ENCODE measurements at regions not wholly inside any gene's neighbourhood (a gene's known extent, or its start where the extent isn't known, plus 50 kb on each side); places are given as distances from the start of the nearest gene placed in this dataset.
A peak's percentile ranks its signal among the peaks of the same experiment; 100 is the strongest.

GRCh38 chr7:131945957-131946544, 389.6 kb upstream of the PODXL start:
- ChIA-PET CTCF (interaction anchor here (1.0 to 1.2 kb wide), 2 partner anchors 87 to 224 kb away, joined by 3 to 4 read pairs; no protein-coding TSS in a partner anchor), POLR2A (ENCODE audit: low non-redundant PET) (no interaction called here)
- Histone ChIP-seq H3K4me1 (ENCODE audit: insufficient read depth, low read length, poor library complexity, severe bottlenecking) (no peaks in the 10 kb centered on the region), H3K9me3 (ENCODE audit: low read depth, low read length, poor library complexity, severe bottlenecking) (no peaks in the 10 kb centered on the region), H3K27me3 (replicated peaks; ENCODE audit: insufficient read depth, low read depth, low read length, poor library complexity) (peaks cover 7% of the 10 kb centered on the region), H3K36me3 (ENCODE audit: insufficient read depth, low read length, poor library complexity, severe bottlenecking) (no peaks in the 10 kb centered on the region), H3K4me3 (ENCODE audit: low read depth, low read length, poor library complexity, severe bottlenecking) (no peak overlapping the region), H3K27ac (ENCODE audit: low read depth, low read length, poor library complexity, severe bottlenecking) (no peak overlapping the region)
- intact Hi-C loops (cut with micrococcal nuclease; ENCODE audit: unreplicated experiment) = loop anchor here (1.0 to 10.0 kb wide), 6 partner anchors 87 to 635 kb away; no protein-coding TSS in a partner anchor
- BruUV-seq (replicated peaks) = no TSS peak
- DNase-seq (ENCODE audit: low spot score) = no peak
- no peak for TF ChIP-seq EZH2 (IDR thresholded peaks at IDR 0.05; ENCODE audit: borderline replicate concordance, low read depth, low read length, poor library complexity, severe bottlenecking)
- TF ChIP-seq, protein P1, sequence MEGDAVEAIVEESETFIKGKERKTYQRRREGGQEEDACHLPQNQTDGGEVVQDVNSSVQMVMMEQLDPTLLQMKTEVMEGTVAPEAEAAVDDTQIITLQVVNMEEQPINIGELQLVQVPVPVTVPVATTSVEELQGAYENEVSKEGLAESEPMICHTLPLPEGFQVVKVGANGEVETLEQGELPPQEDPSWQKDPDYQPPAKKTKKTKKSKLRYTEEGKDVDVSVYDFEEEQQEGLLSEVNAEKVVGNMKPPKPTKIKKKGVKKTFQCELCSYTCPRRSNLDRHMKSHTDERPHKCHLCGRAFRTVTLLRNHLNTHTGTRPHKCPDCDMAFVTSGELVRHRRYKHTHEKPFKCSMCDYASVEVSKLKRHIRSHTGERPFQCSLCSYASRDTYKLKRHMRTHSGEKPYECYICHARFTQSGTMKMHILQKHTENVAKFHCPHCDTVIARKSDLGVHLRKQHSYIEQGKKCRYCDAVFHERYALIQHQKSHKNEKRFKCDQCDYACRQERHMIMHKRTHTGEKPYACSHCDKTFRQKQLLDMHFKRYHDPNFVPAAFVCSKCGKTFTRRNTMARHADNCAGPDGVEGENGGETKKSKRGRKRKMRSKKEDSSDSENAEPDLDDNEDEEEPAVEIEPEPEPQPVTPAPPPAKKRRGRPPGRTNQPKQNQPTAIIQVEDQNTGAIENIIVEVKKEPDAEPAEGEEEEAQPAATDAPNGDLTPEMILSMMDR (conservative IDR thresholded peaks at IDR 0.05; ENCODE audit: low read depth, low read length) = no peak

DNA sequence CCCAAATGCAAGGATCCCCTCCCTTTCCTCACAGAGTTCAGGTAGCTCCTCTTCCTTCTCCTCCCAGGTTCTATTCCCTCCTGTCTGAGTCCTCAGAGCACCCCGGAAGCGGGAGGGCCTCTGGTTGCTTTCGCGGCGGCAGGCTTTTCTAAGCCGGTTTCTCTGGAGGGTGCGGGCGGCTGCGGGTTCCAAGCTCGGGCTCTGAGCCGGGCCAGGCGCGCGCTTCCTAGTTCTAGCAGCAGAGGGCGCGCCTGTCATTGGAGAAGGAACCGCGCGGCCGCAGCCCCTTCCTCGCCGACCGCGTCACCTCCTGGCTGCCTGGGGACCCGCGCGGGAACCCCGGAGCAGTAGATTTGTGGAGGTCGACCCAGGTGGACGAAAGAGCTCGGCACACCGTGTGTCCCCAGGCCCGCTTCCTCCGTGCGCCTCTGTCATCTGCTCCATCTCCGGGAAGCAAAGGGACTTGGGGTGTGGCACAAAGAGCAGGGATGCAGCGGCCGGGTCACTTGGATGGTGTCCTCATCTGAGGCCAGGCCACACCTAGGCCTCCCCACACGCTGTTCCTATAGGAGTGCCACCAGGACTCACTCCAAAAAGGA, 389.0 kb upstream of the PODXL start:
- Histone ChIP-seq H3K36me3 (ENCODE audit: insufficient read depth, low read length, poor library complexity, severe bottlenecking) (no peaks in the 10 kb centered on the region), H3K27me3 (replicated peaks; ENCODE audit: insufficient read depth, low read depth, low read length, poor library complexity) (peaks cover 7% of the 10 kb centered on the region), H3K9me3 (ENCODE audit: low read depth, low read length, poor library complexity, severe bottlenecking) (no peaks in the 10 kb centered on the region), H3K27ac (ENCODE audit: low read depth, low read length, poor library complexity, severe bottlenecking) (no peak overlapping the region), H3K4me3 (ENCODE audit: low read depth, low read length, poor library complexity, severe bottlenecking) (no peak overlapping the region), H3K4me1 (ENCODE audit: insufficient read depth, low read length, poor library complexity, severe bottlenecking) (no peaks in the 10 kb centered on the region)
- BruUV-seq (replicated peaks) = no TSS peak
- intact Hi-C loops (cut with micrococcal nuclease; ENCODE audit: unreplicated experiment) = loop anchor here (1.0 to 10.0 kb wide), 6 partner anchors 86 to 635 kb away; no protein-coding TSS in a partner anchor
- TF ChIP-seq, protein P1 (conservative IDR thresholded peaks at IDR 0.05; ENCODE audit: low read depth, low read length) = peak; percentile 92
- no peak for TF ChIP-seq EZH2 (IDR thresholded peaks at IDR 0.05; ENCODE audit: borderline replicate concordance, low read depth, low read length, poor library complexity, severe bottlenecking)
- DNase-seq (ENCODE audit: low spot score) = peak; percentile 77
- ChIA-PET CTCF (interaction anchor here (0.7 to 1.2 kb wide), 3 partner anchors 86 to 256 kb away, joined by 3 to 4 read pairs (median 3); no protein-coding TSS in a partner anchor), POLR2A (ENCODE audit: low non-redundant PET) (no interaction called here)

DNA sequence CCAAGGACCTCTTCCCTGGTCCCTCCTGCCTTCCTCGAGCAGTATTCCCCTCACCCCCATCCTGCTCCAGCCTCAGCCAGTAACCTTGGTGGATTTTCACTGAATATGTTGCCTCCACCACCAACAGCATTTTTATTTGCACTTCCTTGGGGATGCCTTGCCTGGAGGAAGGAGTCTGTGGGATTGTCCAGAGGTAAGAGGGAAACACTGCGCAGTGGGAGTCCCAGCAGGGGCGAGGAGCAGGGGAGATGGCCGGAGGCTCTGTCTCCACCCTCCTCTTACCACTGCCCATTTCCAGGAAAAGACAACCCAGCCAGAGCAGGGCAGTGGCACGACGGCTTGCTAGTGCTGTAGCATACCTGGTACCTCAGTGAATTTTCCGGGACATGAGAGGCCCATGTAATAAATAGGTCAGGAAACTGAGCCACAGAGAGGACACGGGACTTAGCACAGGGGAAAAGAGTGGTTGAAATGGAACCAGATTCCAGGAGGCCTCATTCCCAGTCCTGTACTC, 388.2 kb upstream of the PODXL start:
- TF ChIP-seq, protein P1 (conservative IDR thresholded peaks at IDR 0.05; ENCODE audit: low read depth, low read length) = no peak
- no peak for TF ChIP-seq EZH2 (IDR thresholded peaks at IDR 0.05; ENCODE audit: borderline replicate concordance, low read depth, low read length, poor library complexity, severe bottlenecking)
- H3K36me3 ChIP-seq (ENCODE audit: insufficient read depth, low read length, poor library complexity, severe bottlenecking) = no peaks in the 10 kb centered on the region
- no peak overlapping the region for H3K27ac ChIP-seq (ENCODE audit: low read depth, low read length, poor library complexity, severe bottlenecking)
- no peaks in the 10 kb centered on the region for H3K9me3 ChIP-seq (ENCODE audit: low read depth, low read length, poor library complexity, severe bottlenecking)
- intact Hi-C loops (cut with micrococcal nuclease; ENCODE audit: unreplicated experiment) = loop anchor here (1.0 to 10.0 kb wide), 6 partner anchors 85 to 636 kb away; no protein-coding TSS in a partner anchor
- H3K4me1 ChIP-seq (ENCODE audit: insufficient read depth, low read length, poor library complexity, severe bottlenecking) = no peaks in the 10 kb centered on the region
- CTCF ChIA-PET = interaction anchor here (0.7 to 1.4 kb wide), 4 partner anchors 85 to 255 kb away, joined by 3 to 4 read pairs (median 4); no protein-coding TSS in a partner anchor
- no peak overlapping the region for H3K4me3 ChIP-seq (ENCODE audit: low read depth, low read length, poor library complexity, severe bottlenecking)
- POLR2A ChIA-PET (ENCODE audit: low non-redundant PET) = no interaction called here
- peaks cover 7% of the 10 kb centered on the region for H3K27me3 ChIP-seq (replicated peaks; ENCODE audit: insufficient read depth, low read depth, low read length, poor library complexity)
- BruUV-seq (replicated peaks) = no TSS peak
- DNase-seq (ENCODE audit: low spot score) = no peak

Data from A673 (cell line).